ENCODE measurements at regions not wholly inside any gene's neighbourhood (a gene's known extent, or its start where the extent isn't known, plus 50 kb on each side); places are given as distances from the start of the nearest gene placed in this dataset.

DNA sequence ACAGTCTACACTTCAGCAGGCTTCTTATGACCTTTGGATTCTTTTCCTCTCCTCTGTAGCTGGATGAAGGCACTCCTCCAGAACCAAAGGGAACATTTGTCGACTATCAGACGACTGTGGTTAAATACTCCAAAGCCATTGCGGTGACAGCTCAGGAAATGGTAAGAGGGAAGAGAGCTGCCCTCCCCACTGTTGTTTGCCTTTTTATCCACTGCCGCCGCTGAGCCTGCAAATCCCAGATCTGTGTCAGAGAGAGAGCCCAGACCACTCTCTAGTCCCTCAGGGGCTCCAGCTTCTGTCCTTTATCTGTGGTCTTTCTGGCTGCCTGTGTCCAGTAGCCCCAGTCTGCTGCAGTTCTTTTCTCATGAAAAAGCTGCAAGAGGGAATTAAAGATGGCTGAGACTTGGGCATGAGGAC, 261.5 kb upstream of the TPM1 start:
- H3K9me3 ChIP-seq (ENCODE audit: control extremely low read depth in 1 of 3, control insufficient read depth in 2 of 3, insufficient read depth in 1 of 3, low read length in 2 of 3), result no peaks in the 10 kb centered on the region
- no peak for DNase-seq
- intact Hi-C loops (cut with micrococcal nuclease), result no loop called here
- no peak overlapping the region for H3K27ac ChIP-seq (ENCODE audit: low read length in 2 of 2)
- POLR2A ChIA-PET, result no interaction called here
- no peaks in the 10 kb centered on the region for H3K36me3 ChIP-seq (replicated peaks in 1 of 2; ENCODE audit: control extremely low read depth in 1 of 2, control insufficient read depth in 1 of 2, extremely low read depth in 1 of 2, insufficient read depth in 2 of 2, low read length in 1 of 2)
- no peaks in the 10 kb centered on the region for H3K4me1 ChIP-seq (ENCODE audit: control insufficient read depth in 2 of 2, insufficient read depth in 2 of 2, low read length in 2 of 2)
- no peak overlapping the region for H3K4me3 ChIP-seq (ENCODE audit: control extremely low read depth in 1 of 5, extremely low read depth in 1 of 5, insufficient read depth in 1 of 5, low read depth in 2 of 5, low read length in 4 of 5)
- Mint-ChIP-seq H3K4me1 (no peaks in the 10 kb centered on the region), H3K9me3 (ENCODE audit: insufficient read depth) (no peaks in the 10 kb centered on the region), H3K4me3 (no peak overlapping the region), H3K27ac (no peak overlapping the region), H3K27me3 (peaks cover 14% of the 10 kb centered on the region)
- H3K9ac ChIP-seq (ENCODE audit: low read length), result no peak overlapping the region
- H4K20me1 ChIP-seq (ENCODE audit: control insufficient read depth, insufficient read depth, low read length, poor library complexity, severe bottlenecking), result no peaks in the 10 kb centered on the region
- no peak for TF ChIP-seq EZH2 (IDR thresholded peaks at IDR 0.05; ENCODE audit: borderline replicate concordance, insufficient read depth, low read depth, low read length, poor library complexity, severe bottlenecking)
- TF ChIP-seq, protein P1, sequence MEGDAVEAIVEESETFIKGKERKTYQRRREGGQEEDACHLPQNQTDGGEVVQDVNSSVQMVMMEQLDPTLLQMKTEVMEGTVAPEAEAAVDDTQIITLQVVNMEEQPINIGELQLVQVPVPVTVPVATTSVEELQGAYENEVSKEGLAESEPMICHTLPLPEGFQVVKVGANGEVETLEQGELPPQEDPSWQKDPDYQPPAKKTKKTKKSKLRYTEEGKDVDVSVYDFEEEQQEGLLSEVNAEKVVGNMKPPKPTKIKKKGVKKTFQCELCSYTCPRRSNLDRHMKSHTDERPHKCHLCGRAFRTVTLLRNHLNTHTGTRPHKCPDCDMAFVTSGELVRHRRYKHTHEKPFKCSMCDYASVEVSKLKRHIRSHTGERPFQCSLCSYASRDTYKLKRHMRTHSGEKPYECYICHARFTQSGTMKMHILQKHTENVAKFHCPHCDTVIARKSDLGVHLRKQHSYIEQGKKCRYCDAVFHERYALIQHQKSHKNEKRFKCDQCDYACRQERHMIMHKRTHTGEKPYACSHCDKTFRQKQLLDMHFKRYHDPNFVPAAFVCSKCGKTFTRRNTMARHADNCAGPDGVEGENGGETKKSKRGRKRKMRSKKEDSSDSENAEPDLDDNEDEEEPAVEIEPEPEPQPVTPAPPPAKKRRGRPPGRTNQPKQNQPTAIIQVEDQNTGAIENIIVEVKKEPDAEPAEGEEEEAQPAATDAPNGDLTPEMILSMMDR (IDR thresholded peaks at IDR 0.05), result no peak
- H3K4me2 ChIP-seq (replicated peaks; ENCODE audit: low read depth, low read length, poor library complexity, severe bottlenecking), result no peak overlapping the region
- ATAC-seq (ENCODE audit: low read depth), result no peak
- 24% methylated on average over 5 of the region's 5 CpGs for WGBS (ENCODE audit: insufficient coverage)
- H3K79me2 ChIP-seq (ENCODE audit: control insufficient read depth, insufficient read depth, low read length), result no peaks in the 10 kb centered on the region
- no peaks in the 10 kb centered on the region for H3K27me3 ChIP-seq (replicated peaks in 1 of 4; ENCODE audit: control extremely low read depth in 1 of 4, control insufficient read depth in 3 of 4, insufficient read depth in 4 of 4, low read length in 3 of 4)
- no peak overlapping the region for H2AFZ ChIP-seq (ENCODE audit: insufficient read depth, low read depth, low read length, poor library complexity, severe bottlenecking)
- CTCF ChIA-PET, result no interaction called here

DNA sequence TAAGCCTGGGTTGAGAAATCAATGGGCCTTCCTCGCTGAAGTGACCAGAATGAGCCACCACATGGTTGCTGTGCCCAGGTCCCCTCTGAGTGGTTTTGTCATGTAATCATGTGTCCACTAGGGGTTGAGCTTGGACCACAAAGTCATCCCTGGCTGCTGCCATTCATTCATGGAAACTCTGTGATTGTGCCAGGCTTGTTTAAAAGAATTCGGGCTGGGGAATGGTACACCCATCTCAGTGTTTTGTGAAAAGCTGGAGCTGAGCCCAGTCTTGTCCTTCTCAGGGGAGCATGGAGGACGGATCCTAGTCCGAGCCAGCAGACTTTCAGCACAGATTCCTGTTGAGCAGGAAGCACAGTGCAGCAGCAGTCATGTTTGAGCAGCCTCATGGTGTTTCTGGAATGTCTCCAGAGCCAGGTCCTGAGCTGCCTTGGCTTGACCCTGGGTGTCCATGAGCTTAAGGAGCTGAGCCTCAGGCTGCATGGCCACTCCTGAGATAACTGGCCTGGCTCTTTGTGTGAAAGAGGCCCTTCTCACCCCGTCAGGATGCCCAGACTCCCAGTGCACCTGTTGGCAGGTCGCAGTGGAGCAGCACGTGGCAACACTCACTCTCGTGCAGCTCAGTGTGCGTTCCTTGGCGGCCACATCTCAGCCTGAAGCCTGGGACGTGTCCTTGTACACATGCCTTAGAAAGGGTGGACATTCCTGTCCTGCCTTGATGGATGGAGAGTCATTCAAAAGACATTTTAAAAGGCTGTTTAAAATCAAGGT, 260.3 kb upstream of the TPM1 start:
- ChIA-PET CTCF (no interaction called here), POLR2A (no interaction called here)
- intact Hi-C loops (cut with micrococcal nuclease), result no loop called here
- ATAC-seq (ENCODE audit: low read depth), result no peak
- no peak for TF ChIP-seq EZH2 (IDR thresholded peaks at IDR 0.05; ENCODE audit: borderline replicate concordance, insufficient read depth, low read depth, low read length, poor library complexity, severe bottlenecking)
- TF ChIP-seq, protein P1 (IDR thresholded peaks at IDR 0.05), result no peak
- DNase-seq, result no peak
- no peak overlapping the region for H3K4me3 ChIP-seq (ENCODE audit: control extremely low read depth in 1 of 5, extremely low read depth in 1 of 5, insufficient read depth in 1 of 5, low read depth in 2 of 5, low read length in 4 of 5)
- no peak overlapping the region for H2AFZ ChIP-seq (ENCODE audit: insufficient read depth, low read depth, low read length, poor library complexity, severe bottlenecking)
- Mint-ChIP-seq H3K27me3 (peaks cover 14% of the 10 kb centered on the region), H3K4me1 (no peaks in the 10 kb centered on the region), H3K4me3 (no peak overlapping the region), H3K9me3 (ENCODE audit: insufficient read depth) (no peaks in the 10 kb centered on the region), H3K27ac (no peak overlapping the region)
- no peaks in the 10 kb centered on the region for H3K36me3 ChIP-seq (replicated peaks in 1 of 2; ENCODE audit: control extremely low read depth in 1 of 2, control insufficient read depth in 1 of 2, extremely low read depth in 1 of 2, insufficient read depth in 2 of 2, low read length in 1 of 2)
- H3K9ac ChIP-seq (ENCODE audit: low read length), result no peak overlapping the region
- H3K27me3 ChIP-seq (replicated peaks in 1 of 4; ENCODE audit: control extremely low read depth in 1 of 4, control insufficient read depth in 3 of 4, insufficient read depth in 4 of 4, low read length in 3 of 4), result no peaks in the 10 kb centered on the region
- H3K4me2 ChIP-seq (replicated peaks; ENCODE audit: low read depth, low read length, poor library complexity, severe bottlenecking), result no peak overlapping the region
- 91% methylated on average over 11 of the region's 11 CpGs for WGBS (ENCODE audit: insufficient coverage)
- H3K9me3 ChIP-seq (ENCODE audit: control extremely low read depth in 1 of 3, control insufficient read depth in 2 of 3, insufficient read depth in 1 of 3, low read length in 2 of 3), result no peaks in the 10 kb centered on the region
- H4K20me1 ChIP-seq (ENCODE audit: control insufficient read depth, insufficient read depth, low read length, poor library complexity, severe bottlenecking), result no peaks in the 10 kb centered on the region
- no peak overlapping the region for H3K27ac ChIP-seq (ENCODE audit: low read length in 2 of 2)
- no peaks in the 10 kb centered on the region for H3K79me2 ChIP-seq (ENCODE audit: control insufficient read depth, insufficient read depth, low read length)
- H3K4me1 ChIP-seq (ENCODE audit: control insufficient read depth in 2 of 2, insufficient read depth in 2 of 2, low read length in 2 of 2), result no peaks in the 10 kb centered on the region

Measured in B cell (primary cell).